GM12864 (cell line): ENCODE measurements at regions not wholly inside any gene's neighbourhood (a gene's known extent, or its start where the extent isn't known, plus 50 kb on each side); places are given as distances from the start of the nearest gene placed in this dataset.

Source experiments
- DNase-seq: peaks from one replicate; pipeline ENCODE4 v3.0.0-alpha.2; 2011; ENCODE audit warnings: low read depth
- H3K4me3 ChIP-seq: 2 replicates; pipeline ENCODE4 v1.5.1; 2011; ENCODE audit warnings: mild to moderate bottlenecking, low read depth, low read length, control low read depth
- TF ChIP-seq, protein P1 (sequence below): IDR thresholded peaks from 2 replicates; pipeline ENCODE4 v1.5.1; 2011; ENCODE audit warnings: low read depth, mild to moderate bottlenecking, moderate library complexity, low read length, control low read depth, inconsistent platforms; ENCODE audit errors: missing control alignments

DNA sequence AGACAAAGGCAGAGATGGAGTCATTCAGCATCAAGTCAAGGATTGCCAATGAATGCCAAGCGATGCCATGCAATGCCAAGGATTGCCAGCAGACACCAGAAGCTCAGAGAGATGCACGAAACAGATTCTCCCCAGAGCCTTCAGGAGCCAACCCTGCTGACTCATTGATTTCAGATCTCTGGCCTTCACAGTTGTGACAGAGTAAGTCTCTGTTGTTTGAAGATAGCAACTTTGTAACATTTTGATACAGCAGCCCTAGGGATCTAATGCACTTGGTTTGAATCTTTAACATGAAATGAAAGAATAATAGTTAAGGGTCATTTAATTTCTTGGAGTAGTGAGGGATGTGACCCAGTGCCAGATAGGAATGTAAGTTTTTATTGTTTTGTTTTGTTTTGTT lies 287.4 kb upstream of the RUNX1 start:
- H3K4me3 ChIP-seq: no peak overlapping the region
- TF ChIP-seq, protein P1, sequence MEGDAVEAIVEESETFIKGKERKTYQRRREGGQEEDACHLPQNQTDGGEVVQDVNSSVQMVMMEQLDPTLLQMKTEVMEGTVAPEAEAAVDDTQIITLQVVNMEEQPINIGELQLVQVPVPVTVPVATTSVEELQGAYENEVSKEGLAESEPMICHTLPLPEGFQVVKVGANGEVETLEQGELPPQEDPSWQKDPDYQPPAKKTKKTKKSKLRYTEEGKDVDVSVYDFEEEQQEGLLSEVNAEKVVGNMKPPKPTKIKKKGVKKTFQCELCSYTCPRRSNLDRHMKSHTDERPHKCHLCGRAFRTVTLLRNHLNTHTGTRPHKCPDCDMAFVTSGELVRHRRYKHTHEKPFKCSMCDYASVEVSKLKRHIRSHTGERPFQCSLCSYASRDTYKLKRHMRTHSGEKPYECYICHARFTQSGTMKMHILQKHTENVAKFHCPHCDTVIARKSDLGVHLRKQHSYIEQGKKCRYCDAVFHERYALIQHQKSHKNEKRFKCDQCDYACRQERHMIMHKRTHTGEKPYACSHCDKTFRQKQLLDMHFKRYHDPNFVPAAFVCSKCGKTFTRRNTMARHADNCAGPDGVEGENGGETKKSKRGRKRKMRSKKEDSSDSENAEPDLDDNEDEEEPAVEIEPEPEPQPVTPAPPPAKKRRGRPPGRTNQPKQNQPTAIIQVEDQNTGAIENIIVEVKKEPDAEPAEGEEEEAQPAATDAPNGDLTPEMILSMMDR: no peak
- no peak for DNase-seq

DNA sequence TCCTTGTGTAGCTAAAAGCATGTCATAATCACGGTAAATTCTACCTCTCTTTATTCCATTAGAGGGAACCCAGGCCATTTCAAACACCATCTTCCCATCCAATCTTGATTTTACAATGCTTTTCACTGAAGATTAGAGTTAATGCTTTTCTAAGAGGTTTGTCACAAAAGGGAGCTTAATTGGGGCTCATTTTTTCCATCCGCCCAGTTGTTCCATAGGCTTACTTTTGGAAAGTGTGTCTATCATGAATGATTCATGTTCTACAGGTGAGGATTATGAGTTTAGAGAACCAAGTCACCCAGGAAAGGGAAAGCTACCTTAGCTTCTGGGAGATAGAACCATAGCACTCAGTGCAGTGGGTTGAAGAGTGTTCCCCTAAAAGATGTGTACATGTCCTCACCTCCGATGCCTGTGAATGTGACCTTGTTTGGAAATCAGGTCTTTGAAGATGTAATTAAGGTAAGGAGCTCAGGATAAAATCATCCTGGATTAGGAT lies 286.9 kb upstream of the RUNX1 start:
- no peak overlapping the region for H3K4me3 ChIP-seq
- no peak for DNase-seq
- TF ChIP-seq, protein P1: no peak

DNA sequence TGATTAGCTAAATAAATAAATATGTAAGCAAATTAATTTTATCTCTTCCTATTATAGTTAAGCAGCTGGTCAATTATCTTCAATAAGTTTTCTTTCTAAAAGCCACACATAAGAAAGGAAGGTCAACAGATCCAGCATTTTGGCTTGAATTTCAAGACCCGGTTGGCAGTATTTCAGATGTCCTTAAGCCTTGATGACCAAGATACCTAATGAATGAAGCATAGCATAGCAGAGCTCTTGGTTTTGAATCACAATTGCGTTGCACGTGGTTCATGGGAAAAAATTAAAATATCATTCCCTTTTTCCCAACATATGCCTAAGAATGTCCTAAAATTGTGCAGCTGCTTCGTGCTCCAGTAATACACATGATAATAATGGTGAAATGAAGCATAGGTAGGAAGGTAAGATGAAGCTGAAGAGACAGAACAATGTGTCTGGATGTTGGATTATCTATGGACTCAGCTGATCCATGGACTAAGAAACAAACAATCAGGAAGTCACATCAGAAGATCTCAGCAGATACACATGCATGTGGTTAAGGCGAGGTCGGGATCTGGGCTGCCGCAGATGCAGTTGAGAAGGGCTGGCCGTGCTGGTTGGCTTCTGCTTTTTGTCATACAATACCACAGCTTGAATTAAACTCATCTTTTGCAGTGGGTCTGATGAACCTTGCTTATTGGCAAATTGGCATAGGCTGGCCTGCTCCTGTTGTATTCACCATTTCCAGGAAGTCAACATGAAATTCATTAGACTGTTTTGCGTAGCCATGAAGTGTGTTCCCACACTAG lies 284.9 kb upstream of the RUNX1 start:
- no peak for DNase-seq
- TF ChIP-seq, protein P1: no peak
- H3K4me3 ChIP-seq: no peak overlapping the region

DNA sequence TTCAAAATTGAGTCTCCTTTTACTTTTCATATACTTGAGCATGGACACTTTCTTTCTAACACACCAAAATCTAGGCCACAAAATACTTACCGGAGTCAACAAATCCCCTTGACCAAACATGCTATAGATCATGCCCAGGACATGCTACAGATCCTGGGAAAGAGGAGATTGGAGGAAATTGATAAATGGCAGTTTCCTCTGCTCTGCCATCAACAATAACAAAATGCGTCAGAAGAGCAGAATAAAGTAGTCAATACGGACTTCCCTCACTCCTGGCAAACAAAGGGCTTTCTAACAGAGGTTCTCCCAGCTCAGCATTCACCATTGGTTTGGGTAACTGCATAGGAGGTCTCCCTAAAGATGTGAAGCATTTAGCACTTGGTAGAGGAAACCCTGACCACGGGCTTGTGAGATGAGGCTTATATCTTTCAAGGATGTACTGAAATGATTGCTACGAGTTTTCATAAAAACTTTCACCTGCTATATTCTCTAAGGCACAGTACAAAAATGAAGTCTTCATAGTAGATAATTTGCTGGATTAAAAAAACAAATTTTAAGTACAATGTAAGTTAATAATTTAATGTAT lies 283.8 kb upstream of the RUNX1 start:
- TF ChIP-seq, protein P1: no peak
- no peak for DNase-seq

DNA sequence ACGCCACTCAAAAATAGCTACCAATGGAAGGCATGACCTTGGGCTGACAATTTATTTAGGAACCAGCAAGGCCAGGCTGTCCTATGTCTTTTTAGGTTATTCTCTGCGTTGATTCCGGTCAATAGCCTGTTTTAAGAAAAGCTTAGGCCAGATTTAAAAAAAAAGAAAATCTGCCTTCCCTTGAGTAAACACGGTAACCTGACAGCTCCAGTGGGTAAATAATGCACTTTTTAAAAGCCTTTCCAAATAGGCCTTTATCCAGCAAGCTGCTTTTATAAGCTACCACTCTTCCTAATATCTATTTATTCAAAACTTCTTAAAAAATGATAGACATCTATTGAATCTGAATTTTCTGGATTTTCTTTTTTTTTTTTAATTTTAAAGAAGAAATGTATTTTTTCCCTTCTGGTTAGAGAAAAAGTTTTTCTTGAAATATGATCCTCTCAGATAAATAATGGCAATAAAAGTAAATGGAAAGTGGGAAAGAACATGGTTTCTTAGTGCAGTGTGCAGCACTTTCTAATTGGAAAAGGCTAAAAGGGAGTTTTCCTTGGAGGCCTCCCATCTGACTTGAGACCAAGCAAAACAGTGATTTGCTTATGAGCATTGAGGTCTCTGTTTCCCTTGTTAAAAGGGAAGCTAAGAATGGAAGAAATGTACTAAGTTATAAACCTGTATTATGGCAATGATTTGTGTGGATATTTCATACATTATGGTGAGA lies 281.0 kb upstream of the RUNX1 start:
- DNase-seq: no peak
- TF ChIP-seq, protein P1: no peak
- no peak overlapping the region for H3K4me3 ChIP-seq

More for the DNA sequence above, 283.8 kb upstream of the RUNX1 start:
- no peak overlapping the region for H3K4me3 ChIP-seq

DNA sequence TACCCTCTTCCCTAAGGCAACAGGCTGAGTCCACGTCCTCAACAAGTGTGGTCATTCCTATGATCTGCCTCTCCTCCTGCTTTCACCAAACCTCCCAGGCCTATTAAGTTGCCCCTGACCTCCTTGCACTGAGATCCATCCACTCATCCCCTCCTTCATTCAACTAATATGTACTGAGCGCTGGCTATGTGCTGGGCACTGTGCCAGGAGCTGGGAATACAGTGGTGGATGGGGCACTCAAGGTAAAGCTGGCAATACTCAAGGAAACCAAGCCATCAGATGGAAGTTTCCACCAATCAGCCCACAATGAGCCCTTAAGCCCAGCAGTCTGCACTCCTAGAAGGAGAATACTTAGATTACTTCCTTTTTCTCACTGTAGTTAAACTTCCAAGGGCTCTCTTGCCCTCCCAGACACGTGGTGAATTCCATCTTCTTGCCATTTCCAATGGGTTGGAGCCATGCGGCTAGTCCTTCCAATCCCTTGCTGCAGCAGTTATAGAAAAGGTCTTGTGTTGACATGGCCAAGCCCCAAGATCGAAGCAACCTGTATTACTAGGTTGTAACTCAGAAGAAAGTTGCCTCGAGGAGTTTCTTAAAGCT lies 279.9 kb upstream of the RUNX1 start:
- DNase-seq: no peak
- TF ChIP-seq, protein P1: no peak
- H3K4me3 ChIP-seq: no peak overlapping the region
